GM12878 (cell line): ENCODE measurements at regions not wholly inside any gene's neighbourhood (a gene's known extent, or its start where the extent isn't known, plus 50 kb on each side); places are given as distances from the start of the nearest gene placed in this dataset.

Experiments
- BCL11A ChIP-seq: IDR thresholded peaks from 2 replicates; pipeline ENCODE4 v1.6.1; 2011; ENCODE audit warnings: low read depth, low read length
- BRCA1 ChIP-seq: IDR thresholded peaks from 2 replicates; pipeline ENCODE4 v1.6.1; 2011; ENCODE audit warnings: low read depth, low read length, improper control_type of control experiment
- CHD4 ChIP-seq: fragments of 200-600 bp; sonication (generic); IDR thresholded peaks from 2 replicates; pipeline ENCODE4 v1.6.1; 2016; ENCODE audit warnings: mild to moderate bottlenecking
- EGR1 ChIP-seq, 2 experiments: IDR thresholded peaks; 1 replicate in 1 of 2; 2 replicates in 1 of 2; pipeline ENCODE4 v1.6.1; 2011 to 2012; ENCODE audit warnings: low read depth in 2 of 2, low read length in 2 of 2, borderline replicate concordance in 1 of 2, mild to moderate bottlenecking in 1 of 2, moderate library complexity in 1 of 2
- ETV6 ChIP-seq, 2 experiments: fragments of 450-650 bp in 1 of 2; IDR thresholded peaks in 1 of 2; conservative IDR thresholded peaks in 1 of 2; 2 replicates each; pipeline ENCODE4 v1.6.1; 2014; ENCODE audit warnings: antibody characterized with exemption in 1 of 2, borderline replicate concordance in 1 of 2, low read depth in 1 of 2, mild to moderate bottlenecking in 1 of 2, moderate library complexity in 1 of 2
- GABPA ChIP-seq: IDR thresholded peaks from 2 replicates; pipeline ENCODE4 v1.6.1; 2014; ENCODE audit warnings: antibody characterized with exemption, low read depth, mild to moderate bottlenecking, inconsistent platforms
- KDM1A ChIP-seq: fragments of 200-600 bp; sonication (generic); IDR thresholded peaks from 2 replicates; pipeline ENCODE4 v1.6.1; 2016; ENCODE audit warnings: borderline replicate concordance
- NFIC ChIP-seq: IDR thresholded peaks from 2 replicates; pipeline ENCODE4 v1.6.1; 2012; ENCODE audit warnings: low read depth, mild to moderate bottlenecking, inconsistent platforms, low read length, moderate library complexity
- NR2C1 ChIP-seq: fragments of 450-650 bp; IDR thresholded peaks from 2 replicates; pipeline ENCODE4 v1.6.1; 2017; ENCODE audit warnings: antibody characterized with exemption, mild to moderate bottlenecking, moderate library complexity
- PAX8 ChIP-seq: fragments of 450-650 bp; IDR thresholded peaks from 2 replicates; pipeline ENCODE4 v1.6.1; 2017; ENCODE audit warnings: mild to moderate bottlenecking, moderate library complexity
- RBBP5 ChIP-seq: fragments of 200-600 bp; sonication (generic); conservative IDR thresholded peaks from 2 replicates; pipeline ENCODE4 v1.6.1; 2016
- RCOR1 ChIP-seq: conservative IDR thresholded peaks from 2 replicates; pipeline ENCODE4 v1.6.1; 2012; ENCODE audit warnings: low read depth, low read length, improper control_type of control experiment
- TAF1 ChIP-seq: IDR thresholded peaks from 2 replicates; pipeline ENCODE4 v1.6.1; 2011; ENCODE audit warnings: mild to moderate bottlenecking, low read depth, low read length, borderline replicate concordance
- TCF12 ChIP-seq: IDR thresholded peaks from 2 replicates; pipeline ENCODE4 v1.6.1; 2011; ENCODE audit warnings: low read depth, mild to moderate bottlenecking, low read length
- YY1 ChIP-seq: IDR thresholded peaks from 2 replicates; pipeline ENCODE4 v1.6.1; 2011; ENCODE audit warnings: low read depth, mild to moderate bottlenecking, low read length
- TF ChIP-seq, protein P1 (sequence below): IDR thresholded peaks from 2 replicates; pipeline ENCODE4 v1.6.1; 2012; ENCODE audit warnings: low read length, inconsistent platforms
- TF ChIP-seq, protein P2 (sequence below): fragments of 450-650 bp; IDR thresholded peaks from 2 replicates; pipeline ENCODE4 v1.6.1; 2017; ENCODE audit warnings: mild to moderate bottlenecking
- TF ChIP-seq, protein P3 (sequence below): fragments of 150-350 bp; IDR thresholded peaks from 2 replicates; pipeline ENCODE4 v1.6.1; 2014; ENCODE audit warnings: mild to moderate bottlenecking, low read depth, low read length
- TF ChIP-seq, protein P4 (sequence below): IDR thresholded peaks from 2 replicates; pipeline ENCODE4 v1.6.1; 2011; ENCODE audit warnings: borderline replicate concordance, low read depth, mild to moderate bottlenecking, moderate library complexity, low read length; ENCODE audit not compliant: insufficient read depth, poor library complexity, severe bottlenecking
- TF ChIP-seq, protein P5 (sequence below): fragments of 450-650 bp; IDR thresholded peaks from 2 replicates; pipeline ENCODE4 v1.6.1; 2017; ENCODE audit warnings: borderline replicate concordance
- TF ChIP-seq, protein P6 (sequence below): fragments of 450-650 bp; IDR thresholded peaks from 2 replicates; pipeline ENCODE4 v1.6.1; 2017; ENCODE audit warnings: mild to moderate bottlenecking, low read depth, inconsistent platforms; ENCODE audit not compliant: poor library complexity, severe bottlenecking

DNA sequence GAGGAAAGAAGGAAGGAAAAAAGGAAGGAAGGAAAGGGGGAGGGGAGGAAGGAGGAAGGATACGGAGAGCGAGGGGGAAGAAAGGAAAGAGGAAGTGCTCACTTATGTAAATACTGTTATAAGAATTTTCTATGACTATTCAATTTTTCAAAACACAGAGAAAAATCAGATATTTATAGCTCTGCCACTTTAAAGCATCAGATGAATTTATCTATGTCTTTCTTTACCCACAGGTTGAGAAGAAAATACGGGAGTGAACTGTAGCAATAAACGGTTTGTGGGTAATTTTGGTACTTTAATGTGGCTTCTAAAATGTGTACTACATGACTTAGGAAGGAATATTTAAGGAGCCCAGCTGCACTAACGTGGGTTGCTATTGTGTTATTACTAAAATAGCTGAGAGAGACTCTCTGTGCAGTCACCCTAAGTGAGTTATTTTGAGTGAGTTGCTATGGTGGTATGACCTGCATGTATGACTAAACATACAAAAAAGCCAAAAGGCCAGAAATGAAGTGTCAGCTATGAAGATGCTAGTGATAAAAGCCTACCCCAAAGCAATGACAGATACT lies 225.5 kb downstream of the SOD2 start (continued):
- TF ChIP-seq GABPA (peak; percentile 50; the same call in 1 of the 2 replicates), EGR1 (IDR thresholded peaks at IDR 0.05; ENCODE audit: borderline replicate concordance in 1 of 2, low read depth in 2 of 2, low read length in 2 of 2) (no peak), RBBP5 (0 out of 2 replicates have a peak, but pooled peaks have one; percentile 73), ETV6 (conservative IDR thresholded peaks at IDR 0.05 in 1 of 2, IDR thresholded peaks at IDR 0.05 in 1 of 2; ENCODE audit: borderline replicate concordance in 1 of 2, low read depth in 1 of 2) (peak in 1 of 2 experiments; percentile 73; a peak in 2 of 4 replicates), PAX8 (no peak), YY1 (no peak), NFIC (peak; percentile 95), NR2C1 (no peak), RCOR1 (no peak), BRCA1 (no peak), BCL11A (peak; percentile 39; the same call in 1 of the 2 replicates), TCF12 (peak; percentile 33; the same call in 1 of the 2 replicates), CHD4 (no peak), KDM1A (no peak), TAF1 (no peak)
- TF ChIP-seq, protein P1, sequence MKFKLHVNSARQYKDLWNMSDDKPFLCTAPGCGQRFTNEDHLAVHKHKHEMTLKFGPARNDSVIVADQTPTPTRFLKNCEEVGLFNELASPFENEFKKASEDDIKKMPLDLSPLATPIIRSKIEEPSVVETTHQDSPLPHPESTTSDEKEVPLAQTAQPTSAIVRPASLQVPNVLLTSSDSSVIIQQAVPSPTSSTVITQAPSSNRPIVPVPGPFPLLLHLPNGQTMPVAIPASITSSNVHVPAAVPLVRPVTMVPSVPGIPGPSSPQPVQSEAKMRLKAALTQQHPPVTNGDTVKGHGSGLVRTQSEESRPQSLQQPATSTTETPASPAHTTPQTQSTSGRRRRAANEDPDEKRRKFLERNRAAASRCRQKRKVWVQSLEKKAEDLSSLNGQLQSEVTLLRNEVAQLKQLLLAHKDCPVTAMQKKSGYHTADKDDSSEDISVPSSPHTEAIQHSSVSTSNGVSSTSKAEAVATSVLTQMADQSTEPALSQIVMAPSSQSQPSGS = peak; percentile 94
- TF ChIP-seq, protein P2, sequence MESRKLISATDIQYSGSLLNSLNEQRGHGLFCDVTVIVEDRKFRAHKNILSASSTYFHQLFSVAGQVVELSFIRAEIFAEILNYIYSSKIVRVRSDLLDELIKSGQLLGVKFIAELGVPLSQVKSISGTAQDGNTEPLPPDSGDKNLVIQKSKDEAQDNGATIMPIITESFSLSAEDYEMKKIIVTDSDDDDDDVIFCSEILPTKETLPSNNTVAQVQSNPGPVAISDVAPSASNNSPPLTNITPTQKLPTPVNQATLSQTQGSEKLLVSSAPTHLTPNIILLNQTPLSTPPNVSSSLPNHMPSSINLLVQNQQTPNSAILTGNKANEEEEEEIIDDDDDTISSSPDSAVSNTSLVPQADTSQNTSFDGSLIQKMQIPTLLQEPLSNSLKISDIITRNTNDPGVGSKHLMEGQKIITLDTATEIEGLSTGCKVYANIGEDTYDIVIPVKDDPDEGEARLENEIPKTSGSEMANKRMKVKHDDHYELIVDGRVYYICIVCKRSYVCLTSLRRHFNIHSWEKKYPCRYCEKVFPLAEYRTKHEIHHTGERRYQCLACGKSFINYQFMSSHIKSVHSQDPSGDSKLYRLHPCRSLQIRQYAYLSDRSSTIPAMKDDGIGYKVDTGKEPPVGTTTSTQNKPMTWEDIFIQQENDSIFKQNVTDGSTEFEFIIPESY = no peak
- TF ChIP-seq, protein P3, sequence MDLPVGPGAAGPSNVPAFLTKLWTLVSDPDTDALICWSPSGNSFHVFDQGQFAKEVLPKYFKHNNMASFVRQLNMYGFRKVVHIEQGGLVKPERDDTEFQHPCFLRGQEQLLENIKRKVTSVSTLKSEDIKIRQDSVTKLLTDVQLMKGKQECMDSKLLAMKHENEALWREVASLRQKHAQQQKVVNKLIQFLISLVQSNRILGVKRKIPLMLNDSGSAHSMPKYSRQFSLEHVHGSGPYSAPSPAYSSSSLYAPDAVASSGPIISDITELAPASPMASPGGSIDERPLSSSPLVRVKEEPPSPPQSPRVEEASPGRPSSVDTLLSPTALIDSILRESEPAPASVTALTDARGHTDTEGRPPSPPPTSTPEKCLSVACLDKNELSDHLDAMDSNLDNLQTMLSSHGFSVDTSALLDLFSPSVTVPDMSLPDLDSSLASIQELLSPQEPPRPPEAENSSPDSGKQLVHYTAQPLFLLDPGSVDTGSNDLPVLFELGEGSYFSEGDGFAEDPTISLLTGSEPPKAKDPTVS = no peak
- TF ChIP-seq, protein P4, sequence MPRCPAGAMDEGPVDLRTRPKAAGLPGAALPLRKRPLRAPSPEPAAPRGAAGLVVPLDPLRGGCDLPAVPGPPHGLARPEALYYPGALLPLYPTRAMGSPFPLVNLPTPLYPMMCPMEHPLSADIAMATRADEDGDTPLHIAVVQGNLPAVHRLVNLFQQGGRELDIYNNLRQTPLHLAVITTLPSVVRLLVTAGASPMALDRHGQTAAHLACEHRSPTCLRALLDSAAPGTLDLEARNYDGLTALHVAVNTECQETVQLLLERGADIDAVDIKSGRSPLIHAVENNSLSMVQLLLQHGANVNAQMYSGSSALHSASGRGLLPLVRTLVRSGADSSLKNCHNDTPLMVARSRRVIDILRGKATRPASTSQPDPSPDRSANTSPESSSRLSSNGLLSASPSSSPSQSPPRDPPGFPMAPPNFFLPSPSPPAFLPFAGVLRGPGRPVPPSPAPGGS = peak; percentile 54
- TF ChIP-seq, protein P5, sequence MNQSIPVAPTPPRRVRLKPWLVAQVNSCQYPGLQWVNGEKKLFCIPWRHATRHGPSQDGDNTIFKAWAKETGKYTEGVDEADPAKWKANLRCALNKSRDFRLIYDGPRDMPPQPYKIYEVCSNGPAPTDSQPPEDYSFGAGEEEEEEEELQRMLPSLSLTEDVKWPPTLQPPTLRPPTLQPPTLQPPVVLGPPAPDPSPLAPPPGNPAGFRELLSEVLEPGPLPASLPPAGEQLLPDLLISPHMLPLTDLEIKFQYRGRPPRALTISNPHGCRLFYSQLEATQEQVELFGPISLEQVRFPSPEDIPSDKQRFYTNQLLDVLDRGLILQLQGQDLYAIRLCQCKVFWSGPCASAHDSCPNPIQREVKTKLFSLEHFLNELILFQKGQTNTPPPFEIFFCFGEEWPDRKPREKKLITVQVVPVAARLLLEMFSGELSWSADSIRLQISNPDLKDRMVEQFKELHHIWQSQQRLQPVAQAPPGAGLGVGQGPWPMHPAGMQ = no peak
- TF ChIP-seq, protein P6, sequence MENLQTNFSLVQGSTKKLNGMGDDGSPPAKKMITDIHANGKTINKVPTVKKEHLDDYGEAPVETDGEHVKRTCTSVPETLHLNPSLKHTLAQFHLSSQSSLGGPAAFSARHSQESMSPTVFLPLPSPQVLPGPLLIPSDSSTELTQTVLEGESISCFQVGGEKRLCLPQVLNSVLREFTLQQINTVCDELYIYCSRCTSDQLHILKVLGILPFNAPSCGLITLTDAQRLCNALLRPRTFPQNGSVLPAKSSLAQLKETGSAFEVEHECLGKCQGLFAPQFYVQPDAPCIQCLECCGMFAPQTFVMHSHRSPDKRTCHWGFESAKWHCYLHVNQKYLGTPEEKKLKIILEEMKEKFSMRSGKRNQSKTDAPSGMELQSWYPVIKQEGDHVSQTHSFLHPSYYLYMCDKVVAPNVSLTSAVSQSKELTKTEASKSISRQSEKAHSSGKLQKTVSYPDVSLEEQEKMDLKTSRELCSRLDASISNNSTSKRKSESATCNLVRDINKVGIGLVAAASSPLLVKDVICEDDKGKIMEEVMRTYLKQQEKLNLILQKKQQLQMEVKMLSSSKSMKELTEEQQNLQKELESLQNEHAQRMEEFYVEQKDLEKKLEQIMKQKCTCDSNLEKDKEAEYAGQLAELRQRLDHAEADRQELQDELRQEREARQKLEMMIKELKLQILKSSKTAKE = no peak
